Esophagus muscularis mucosa (tissue), 4 donors: ENCODE measurements at regions not wholly inside any gene's neighbourhood (a gene's known extent, or its start where the extent isn't known, plus 50 kb on each side); places are given as distances from the start of the nearest gene placed in this dataset.

Experiments used
- CTCF ChIP-seq, 3 experiments: fragments of 200-600 bp in 2 of 3; fragments of 450-650 bp in 1 of 3; sonication (generic) in 2 of 3; IDR thresholded peaks; one replicate each; pipeline ENCODE4 v1.5.1; 2017 to 2019; ENCODE audit warnings: antibody characterized with exemption in 3 of 3, mild to moderate bottlenecking in 2 of 3, moderate library complexity in 1 of 3
- EP300 ChIP-seq: sonication (generic); formaldehyde crosslinking; IDR thresholded peaks from one replicate; pipeline ENCODE4 v1.6.1; 2017; ENCODE audit warnings: antibody characterized with exemption
- POLR2A ChIP-seq: fragments of 450-650 bp; IDR thresholded peaks from one replicate; pipeline ENCODE4 v1.6.1; 2017; ENCODE audit warnings: antibody characterized with exemption, moderate library complexity, mild to moderate bottlenecking, low read depth
- POLR2AphosphoS5 ChIP-seq, 2 donors: sonication (generic); formaldehyde crosslinking; IDR thresholded peaks; one replicate each; pipeline ENCODE4 v1.6.1; 2017; ENCODE audit warnings: antibody characterized with exemption in 2 of 2

- no peak for TF ChIP-seq POLR2AphosphoS5 (IDR thresholded peaks at IDR 0.05)
- TF ChIP-seq POLR2A: no peak
- no peak for TF ChIP-seq CTCF (IDR thresholded peaks at IDR 0.05)
- TF ChIP-seq EP300: no peak
These were observed 133.8 kb upstream of the ACVR2A start for GRCh38 chr2:147711031-147711430.
